ENCODE measurements at regions not wholly inside any gene's neighbourhood (a gene's known extent, or its start where the extent isn't known, plus 50 kb on each side); places are given as distances from the start of the nearest gene placed in this dataset.

DNA sequence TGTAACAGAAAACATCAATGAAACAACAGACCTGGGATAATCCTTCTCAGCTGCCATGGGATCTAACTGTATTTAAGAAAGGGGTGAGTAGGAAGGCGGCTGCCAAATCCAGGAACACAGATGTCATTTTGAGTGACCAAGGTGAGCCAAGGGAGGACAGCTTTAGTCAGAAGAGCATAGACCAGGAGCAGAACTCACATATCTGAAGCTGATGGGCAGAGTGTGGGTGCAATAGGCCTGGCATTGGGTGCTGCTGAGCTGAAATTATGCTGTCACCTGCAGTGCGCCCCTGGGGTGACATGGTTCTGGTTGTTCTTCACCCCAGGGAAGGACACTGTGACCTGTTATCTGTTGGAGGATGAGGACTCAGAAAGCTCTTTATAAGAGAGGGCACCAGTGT lies 88.9 kb upstream of the TOP3B start:
- Histone ChIP-seq H3K27me3 (replicated peaks; ENCODE audit: control insufficient read depth, insufficient read depth, low read length, poor library complexity, severe bottlenecking) (peaks cover 2% of the 10 kb centered on the region), H3K27ac (ENCODE audit: insufficient read depth, low read length, poor library complexity, severe bottlenecking) (no peak overlapping the region), H3K9me3 (ENCODE audit: control insufficient read depth, low read length) (no peaks in the 10 kb centered on the region), H3K36me3 (ENCODE audit: control insufficient read depth, insufficient read depth, low read length) (no peaks in the 10 kb centered on the region), H3K4me1 (ENCODE audit: control insufficient read depth, insufficient read depth, low read length, poor library complexity, severe bottlenecking) (no peaks in the 10 kb centered on the region), H3K4me3 (ENCODE audit: insufficient read depth, low read depth, low read length, poor library complexity, severe bottlenecking) (no peak overlapping the region)
- no peak for DNase-seq

GRCh38 chr22:22070371-22070824 lies 87.8 kb upstream of the TOP3B start:
- no peak for DNase-seq

DNA sequence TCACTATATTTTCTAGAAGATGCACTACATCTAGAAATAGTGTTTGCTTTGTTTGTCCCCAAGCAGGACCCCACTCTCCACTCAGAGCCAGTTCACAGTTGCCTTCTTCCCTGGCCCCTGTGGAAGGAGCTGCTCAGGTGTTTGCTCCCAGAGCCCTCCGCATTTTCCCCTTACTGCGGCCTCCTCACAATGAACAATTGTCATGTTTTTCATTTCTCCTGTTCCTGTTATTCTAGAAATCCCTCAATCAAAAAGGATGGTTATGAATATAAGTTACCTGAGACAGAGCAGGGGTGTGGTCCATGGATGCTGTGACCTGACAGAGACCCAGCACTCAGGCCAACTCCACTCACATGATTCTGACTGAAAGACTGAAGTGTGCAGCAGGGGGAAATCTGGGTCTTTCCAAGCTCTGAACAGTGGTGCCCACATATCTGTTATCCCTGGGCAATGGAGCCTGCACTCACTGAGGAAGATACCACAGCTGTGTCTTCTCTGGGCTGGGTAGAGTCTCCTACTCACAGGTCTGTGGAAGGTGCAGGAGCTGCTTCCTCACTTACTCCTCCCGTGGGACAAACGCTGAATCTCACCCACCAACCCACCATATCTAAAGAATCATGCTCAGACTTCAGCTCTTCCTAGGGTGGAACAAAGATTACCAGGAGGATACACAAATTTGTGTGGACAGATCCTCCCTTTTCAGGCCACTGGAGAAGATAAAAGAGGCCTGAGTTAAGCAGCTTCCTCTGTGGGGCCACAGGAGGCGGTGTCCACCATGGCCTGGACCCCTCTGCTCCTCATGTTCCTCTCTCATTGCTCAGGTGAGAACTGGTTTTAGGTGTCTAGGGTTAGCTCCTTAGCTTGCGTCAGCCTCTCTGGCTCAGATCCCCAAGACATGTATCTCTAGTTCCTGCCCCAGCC lies 87.1 kb upstream of the TOP3B start:
- DNase-seq = no peak
- Histone ChIP-seq H3K27me3 (replicated peaks; ENCODE audit: control insufficient read depth, insufficient read depth, low read length, poor library complexity, severe bottlenecking) (no peaks in the 10 kb centered on the region), H3K4me3 (ENCODE audit: insufficient read depth, low read depth, low read length, poor library complexity, severe bottlenecking) (no peak overlapping the region), H3K9me3 (ENCODE audit: control insufficient read depth, low read length) (no peaks in the 10 kb centered on the region), H3K27ac (ENCODE audit: insufficient read depth, low read length, poor library complexity, severe bottlenecking) (no peak overlapping the region), H3K36me3 (ENCODE audit: control insufficient read depth, insufficient read depth, low read length) (no peaks in the 10 kb centered on the region), H3K4me1 (ENCODE audit: control insufficient read depth, insufficient read depth, low read length, poor library complexity, severe bottlenecking) (no peaks in the 10 kb centered on the region)

More at GRCh38 chr22:22070371-22070824, 87.8 kb upstream of the TOP3B start:
- no peaks in the 10 kb centered on the region for H3K36me3 ChIP-seq (ENCODE audit: control insufficient read depth, insufficient read depth, low read length)
- no peaks in the 10 kb centered on the region for H3K9me3 ChIP-seq (ENCODE audit: control insufficient read depth, low read length)
- H3K4me3 ChIP-seq (ENCODE audit: insufficient read depth, low read depth, low read length, poor library complexity, severe bottlenecking) = no peak overlapping the region
- no peak overlapping the region for H3K27ac ChIP-seq (ENCODE audit: insufficient read depth, low read length, poor library complexity, severe bottlenecking)
- no peaks in the 10 kb centered on the region for H3K4me1 ChIP-seq (ENCODE audit: control insufficient read depth, insufficient read depth, low read length, poor library complexity, severe bottlenecking)
- H3K27me3 ChIP-seq (replicated peaks; ENCODE audit: control insufficient read depth, insufficient read depth, low read length, poor library complexity, severe bottlenecking) = no peaks in the 10 kb centered on the region

DNA sequence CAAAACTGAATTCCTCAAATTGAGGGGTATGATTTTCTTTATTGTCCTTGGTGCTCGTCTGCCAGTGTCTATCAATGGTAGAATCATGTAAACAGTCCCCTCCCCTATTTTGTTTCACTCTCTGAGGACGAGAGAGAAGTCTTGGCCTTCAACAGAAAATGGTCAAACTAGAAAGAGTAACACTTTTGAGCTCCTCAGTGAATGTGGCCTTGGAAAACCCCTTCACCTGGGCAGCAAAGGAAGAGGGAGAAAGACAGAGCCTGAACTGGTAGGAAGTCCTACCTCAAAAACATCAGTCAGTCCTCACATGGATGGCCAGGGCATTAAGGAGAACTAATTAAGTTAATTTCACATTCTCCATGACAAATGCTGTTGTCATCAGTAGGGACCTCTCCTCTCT lies 86.1 kb upstream of the TOP3B start:
- Histone ChIP-seq H3K27me3 (replicated peaks; ENCODE audit: control insufficient read depth, insufficient read depth, low read length, poor library complexity, severe bottlenecking) (no peaks in the 10 kb centered on the region), H3K36me3 (ENCODE audit: control insufficient read depth, insufficient read depth, low read length) (no peaks in the 10 kb centered on the region), H3K4me3 (ENCODE audit: insufficient read depth, low read depth, low read length, poor library complexity, severe bottlenecking) (no peak overlapping the region), H3K9me3 (ENCODE audit: control insufficient read depth, low read length) (no peaks in the 10 kb centered on the region), H3K27ac (ENCODE audit: insufficient read depth, low read length, poor library complexity, severe bottlenecking) (no peak overlapping the region), H3K4me1 (ENCODE audit: control insufficient read depth, insufficient read depth, low read length, poor library complexity, severe bottlenecking) (no peaks in the 10 kb centered on the region)
- no peak for DNase-seq

DNA sequence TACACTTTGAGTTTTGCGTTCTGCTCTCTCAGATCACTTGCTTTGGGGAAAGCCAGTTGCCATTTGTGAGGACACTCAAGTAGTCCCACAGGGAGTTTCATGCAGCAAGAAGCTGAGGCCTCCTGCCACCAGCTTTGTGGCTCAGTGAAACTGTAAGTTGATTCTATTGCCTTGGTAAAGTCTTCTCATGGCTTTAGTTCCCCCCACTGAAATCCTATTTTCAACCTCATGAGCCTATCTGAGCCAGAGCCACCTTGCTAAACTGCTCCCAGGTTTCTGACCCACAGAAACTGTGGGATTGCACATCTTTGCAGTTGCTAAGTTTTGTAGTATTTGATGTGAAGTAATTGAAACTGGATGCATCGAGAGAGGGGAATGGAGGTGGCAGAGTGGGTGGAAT lies 85.4 kb upstream of the TOP3B start:
- no peaks in the 10 kb centered on the region for H3K27me3 ChIP-seq (replicated peaks; ENCODE audit: control insufficient read depth, insufficient read depth, low read length, poor library complexity, severe bottlenecking)
- no peaks in the 10 kb centered on the region for H3K4me1 ChIP-seq (ENCODE audit: control insufficient read depth, insufficient read depth, low read length, poor library complexity, severe bottlenecking)
- H3K27ac ChIP-seq (ENCODE audit: insufficient read depth, low read length, poor library complexity, severe bottlenecking) = no peak overlapping the region
- no peaks in the 10 kb centered on the region for H3K9me3 ChIP-seq (ENCODE audit: control insufficient read depth, low read length)
- DNase-seq = no peak
- no peaks in the 10 kb centered on the region for H3K36me3 ChIP-seq (ENCODE audit: control insufficient read depth, insufficient read depth, low read length)
- H3K4me3 ChIP-seq (ENCODE audit: insufficient read depth, low read depth, low read length, poor library complexity, severe bottlenecking) = no peak overlapping the region

DNA sequence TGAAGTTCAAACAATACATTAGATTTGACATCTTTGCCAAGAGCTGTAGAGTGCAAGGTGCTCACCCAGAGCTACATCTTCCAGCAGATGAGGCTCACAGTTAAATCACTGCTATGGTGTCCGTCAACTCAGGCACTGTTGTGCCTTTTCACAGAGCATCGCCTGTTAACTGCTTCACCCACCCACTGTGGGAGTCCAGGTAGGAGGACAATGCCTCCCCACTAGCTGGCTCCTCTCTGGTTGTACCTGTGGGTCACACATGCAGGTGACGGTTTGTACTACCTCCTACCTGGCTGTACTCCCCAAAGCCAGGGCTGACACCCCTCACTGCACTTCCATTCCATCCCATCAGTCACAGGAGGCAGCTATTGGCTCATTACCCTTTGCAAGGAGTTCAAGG lies 84.6 kb upstream of the TOP3B start:
- DNase-seq = no peak
- Histone ChIP-seq H3K27ac (ENCODE audit: insufficient read depth, low read length, poor library complexity, severe bottlenecking) (no peak overlapping the region), H3K4me3 (ENCODE audit: insufficient read depth, low read depth, low read length, poor library complexity, severe bottlenecking) (no peak overlapping the region), H3K4me1 (ENCODE audit: control insufficient read depth, insufficient read depth, low read length, poor library complexity, severe bottlenecking) (no peaks in the 10 kb centered on the region), H3K36me3 (ENCODE audit: control insufficient read depth, insufficient read depth, low read length) (no peaks in the 10 kb centered on the region), H3K9me3 (ENCODE audit: control insufficient read depth, low read length) (no peaks in the 10 kb centered on the region), H3K27me3 (replicated peaks; ENCODE audit: control insufficient read depth, insufficient read depth, low read length, poor library complexity, severe bottlenecking) (no peaks in the 10 kb centered on the region)

- DNase-seq = no peak
Measured at GRCh38 chr22:22064580-22064979, 82.0 kb upstream of the TOP3B start.

DNA sequence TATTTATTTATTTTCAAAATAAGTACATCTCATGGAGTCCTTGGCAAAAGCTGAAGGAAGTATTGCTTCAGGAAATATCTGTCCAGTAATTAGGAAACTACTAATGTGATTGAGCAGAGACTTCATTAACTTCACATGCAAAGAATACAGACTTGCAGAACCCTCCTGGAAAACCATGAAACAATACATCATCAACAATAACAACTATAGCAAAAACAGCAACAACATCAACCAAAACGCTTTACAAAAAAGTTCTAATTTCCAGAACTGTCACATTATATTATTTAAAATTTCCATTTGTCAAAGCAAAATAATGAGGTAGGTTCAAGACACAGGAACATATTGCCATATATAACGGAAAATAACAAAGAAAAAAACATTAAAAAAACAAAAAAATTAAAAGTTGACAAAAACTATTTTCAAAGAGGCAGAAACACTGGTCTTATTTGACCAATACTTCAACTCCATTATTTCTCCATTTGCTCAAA lies 79.8 kb upstream of the TOP3B start:
- DNase-seq = no peak
- Histone ChIP-seq H3K27me3 (replicated peaks; ENCODE audit: control insufficient read depth, insufficient read depth, low read length, poor library complexity, severe bottlenecking) (no peaks in the 10 kb centered on the region), H3K4me1 (ENCODE audit: control insufficient read depth, insufficient read depth, low read length, poor library complexity, severe bottlenecking) (no peaks in the 10 kb centered on the region), H3K9me3 (ENCODE audit: control insufficient read depth, low read length) (no peaks in the 10 kb centered on the region), H3K36me3 (ENCODE audit: control insufficient read depth, insufficient read depth, low read length) (no peaks in the 10 kb centered on the region), H3K27ac (ENCODE audit: insufficient read depth, low read length, poor library complexity, severe bottlenecking) (no peak overlapping the region), H3K4me3 (ENCODE audit: insufficient read depth, low read depth, low read length, poor library complexity, severe bottlenecking) (no peak overlapping the region)

More at GRCh38 chr22:22064580-22064979, 82.0 kb upstream of the TOP3B start:
- Histone ChIP-seq H3K36me3 (ENCODE audit: control insufficient read depth, insufficient read depth, low read length) (no peaks in the 10 kb centered on the region), H3K4me3 (ENCODE audit: insufficient read depth, low read depth, low read length, poor library complexity, severe bottlenecking) (no peak overlapping the region), H3K9me3 (ENCODE audit: control insufficient read depth, low read length) (no peaks in the 10 kb centered on the region), H3K27ac (ENCODE audit: insufficient read depth, low read length, poor library complexity, severe bottlenecking) (no peak overlapping the region), H3K27me3 (replicated peaks; ENCODE audit: control insufficient read depth, insufficient read depth, low read length, poor library complexity, severe bottlenecking) (no peaks in the 10 kb centered on the region), H3K4me1 (ENCODE audit: control insufficient read depth, insufficient read depth, low read length, poor library complexity, severe bottlenecking) (no peaks in the 10 kb centered on the region)

- no peak for DNase-seq
- Histone ChIP-seq H3K9me3 (ENCODE audit: control insufficient read depth, low read length) (no peaks in the 10 kb centered on the region), H3K27me3 (replicated peaks; ENCODE audit: control insufficient read depth, insufficient read depth, low read length, poor library complexity, severe bottlenecking) (no peaks in the 10 kb centered on the region), H3K4me3 (ENCODE audit: insufficient read depth, low read depth, low read length, poor library complexity, severe bottlenecking) (no peak overlapping the region), H3K36me3 (ENCODE audit: control insufficient read depth, insufficient read depth, low read length) (no peaks in the 10 kb centered on the region), H3K4me1 (ENCODE audit: control insufficient read depth, insufficient read depth, low read length, poor library complexity, severe bottlenecking) (no peaks in the 10 kb centered on the region), H3K27ac (ENCODE audit: insufficient read depth, low read length, poor library complexity, severe bottlenecking) (no peak overlapping the region)
Measured at GRCh38 chr22:22061085-22062077, 78.8 kb upstream of the TOP3B start.

Data from effector memory CD4-positive, alpha-beta T cell (primary cell).